ENCODE measurements at regions not wholly inside any gene's neighbourhood (a gene's known extent, or its start where the extent isn't known, plus 50 kb on each side); places are given as distances from the start of the nearest gene placed in this dataset.

- ChIA-PET RAD21 (ENCODE audit: low non-redundant PET in 1 of 2, low total read pairs in 2 of 2, uncharacterized antibody in 2 of 2, unreplicated experiment in 2 of 2) (no interaction called here), CTCF (no interaction called here), POLR2A (no interaction called here)
- no peak overlapping the region for H2AFZ ChIP-seq (ENCODE audit: low read depth, low read length, poor library complexity, severe bottlenecking)
- no peaks in the 10 kb centered on the region for H3K36me3 ChIP-seq (ENCODE audit: control insufficient read depth in 1 of 2, insufficient read depth in 2 of 2, low read length in 2 of 2)
- no peaks in the 10 kb centered on the region for H3K9me2 ChIP-seq (ENCODE audit: insufficient read depth)
- no peak overlapping the region for H3K4me2 ChIP-seq (ENCODE audit: low read length)
- no peaks in the 10 kb centered on the region for H3K79me2 ChIP-seq (ENCODE audit: insufficient read depth, low read length)
- H3K4me1 ChIP-seq (ENCODE audit: control insufficient read depth in 1 of 2, insufficient read depth in 2 of 2, low read length in 2 of 2), result no peaks in the 10 kb centered on the region
- no peaks in the 10 kb centered on the region for H4K20me1 ChIP-seq (ENCODE audit: insufficient read depth)
- DNase-seq (ENCODE audit: low read depth, low spot score) (no peak), ATAC-seq (no peak)
- no peak overlapping the region for H3K4me3 ChIP-seq (replicated peaks in 1 of 2; ENCODE audit: low read depth in 1 of 2, low read length in 2 of 2)
- no TSS peak for BruUV-seq (replicated peaks)
- intact Hi-C loops (cut with micrococcal nuclease), result no loop called here
- peaks cover 18 to 25% of the 10 kb centered on the region in 2 experiments; a peak in 2 of 4 replicates for H3K9me3 ChIP-seq (ENCODE audit: control insufficient read depth in 1 of 2, insufficient read depth in 1 of 2, low read depth in 1 of 2, low read length in 2 of 2)
- TF ChIP-seq SIN3A (IDR thresholded peaks at IDR 0.05; ENCODE audit: low read depth) (no peak), EZH2phosphoT487 (IDR thresholded peaks at IDR 0.05; ENCODE audit: borderline replicate concordance) (no peak), SRF (IDR thresholded peaks at IDR 0.05; ENCODE audit: low read depth) (no peak), EZH2 (IDR thresholded peaks at IDR 0.05) (no peak), CEBPB (IDR thresholded peaks at IDR 0.05; ENCODE audit: low read depth) (no peak)
- no peak overlapping the region for H3K27ac ChIP-seq (ENCODE audit: low read depth, low read length)
- H3K27me3 ChIP-seq (ENCODE audit: insufficient read depth, low read length), result no peaks in the 10 kb centered on the region
- H3K9ac ChIP-seq (ENCODE audit: low read length), result no peak overlapping the region
Measured at GRCh38 chr18:73653251-73653650, 494.4 kb downstream of the FBXO15 start.

GRCh38 chr18:73647391-73647790, 500.2 kb downstream of the FBXO15 start:
- no peak for DNase-seq (ENCODE audit: low read depth, low spot score)
- H2AFZ ChIP-seq (ENCODE audit: low read depth, low read length, poor library complexity, severe bottlenecking), result no peak overlapping the region
- BruUV-seq (replicated peaks), result no TSS peak
- intact Hi-C loops (cut with micrococcal nuclease), result no loop called here
- peaks cover 6 to 7% of the 10 kb centered on the region in 2 experiments; a peak in 2 of 4 replicates for H3K9me3 ChIP-seq (ENCODE audit: control insufficient read depth in 1 of 2, insufficient read depth in 1 of 2, low read depth in 1 of 2, low read length in 2 of 2)
- no peaks in the 10 kb centered on the region for H3K79me2 ChIP-seq (ENCODE audit: insufficient read depth, low read length)
- no peak overlapping the region for H3K4me2 ChIP-seq (ENCODE audit: low read length)
- H3K4me1 ChIP-seq (ENCODE audit: control insufficient read depth in 1 of 2, insufficient read depth in 2 of 2, low read length in 2 of 2), result no peaks in the 10 kb centered on the region
- ChIA-PET POLR2A (no interaction called here), RAD21 (ENCODE audit: low non-redundant PET in 1 of 2, low total read pairs in 2 of 2, uncharacterized antibody in 2 of 2, unreplicated experiment in 2 of 2) (no interaction called here), CTCF (no interaction called here)
- no peaks in the 10 kb centered on the region for H3K27me3 ChIP-seq (ENCODE audit: insufficient read depth, low read length)
- no peak overlapping the region for H3K27ac ChIP-seq (ENCODE audit: low read depth, low read length)
- H4K20me1 ChIP-seq (ENCODE audit: insufficient read depth), result no peaks in the 10 kb centered on the region
- H3K36me3 ChIP-seq (ENCODE audit: control insufficient read depth in 1 of 2, insufficient read depth in 2 of 2, low read length in 2 of 2), result no peaks in the 10 kb centered on the region
- no peak overlapping the region for H3K4me3 ChIP-seq (replicated peaks in 1 of 2; ENCODE audit: low read depth in 1 of 2, low read length in 2 of 2)
- no peak for ATAC-seq
- no peaks in the 10 kb centered on the region for H3K9me2 ChIP-seq (ENCODE audit: insufficient read depth)
- H3K9ac ChIP-seq (ENCODE audit: low read length), result no peak overlapping the region
- TF ChIP-seq SIN3A (IDR thresholded peaks at IDR 0.05; ENCODE audit: low read depth) (no peak), CBX3 (IDR thresholded peaks at IDR 0.05; ENCODE audit: low read depth) (no peak), CEBPB (IDR thresholded peaks at IDR 0.05; ENCODE audit: low read depth) (no peak), ZBTB33 (IDR thresholded peaks at IDR 0.05; ENCODE audit: extremely low read depth, insufficient replicate concordance, low read length) (no peak), ELF1 (IDR thresholded peaks at IDR 0.05; ENCODE audit: borderline replicate concordance, low read depth) (no peak), TCF7L2 (IDR thresholded peaks at IDR 0.05; ENCODE audit: borderline replicate concordance, extremely low read depth, insufficient read depth, insufficient read length) (no peak), EZH2phosphoT487 (IDR thresholded peaks at IDR 0.05; ENCODE audit: borderline replicate concordance) (no peak), REST (IDR thresholded peaks at IDR 0.05; ENCODE audit: low read depth) (no peak), FOSL1 (IDR thresholded peaks at IDR 0.05; ENCODE audit: low read depth) (no peak), ZNF274 (IDR thresholded peaks at IDR 0.05; ENCODE audit: low read depth, low read length) (no peak), CTCF (IDR thresholded peaks at IDR 0.05 in 2 of 3, conservative IDR thresholded peaks at IDR 0.05 in 1 of 3; ENCODE audit: borderline replicate concordance in 1 of 3, insufficient read depth in 1 of 3, low read depth in 2 of 3, low read length in 2 of 3) (no peak), SRF (IDR thresholded peaks at IDR 0.05; ENCODE audit: low read depth) (no peak)
